ENCODE measurements at regions not wholly inside any gene's neighbourhood (a gene's known extent, or its start where the extent isn't known, plus 50 kb on each side); places are given as distances from the start of the nearest gene placed in this dataset.
A peak's percentile ranks its signal among the peaks of the same experiment; 100 is the strongest.

- CTCF ChIA-PET, result no interaction called here
- Histone ChIP-seq H3K36me3 (ENCODE audit: insufficient read depth, low read length) (no peaks in the 10 kb centered on the region), H3K4me3 (ENCODE audit: low read length) (no peak overlapping the region), H3K27me3 (ENCODE audit: control insufficient read depth in 1 of 2, insufficient read depth in 2 of 2, low read length in 2 of 2) (no peaks in the 10 kb centered on the region), H3K4me1 (ENCODE audit: insufficient read depth, low read length) (peaks cover 20% of the 10 kb centered on the region), H3K27ac (ENCODE audit: low read depth in 1 of 2, low read length in 2 of 2) (no peak overlapping the region), H3K9me3 (ENCODE audit: control insufficient read depth in 1 of 2, insufficient read depth in 1 of 2, low read length in 2 of 2) (no peaks in the 10 kb centered on the region)
- intact Hi-C loops (cut with DNase I, micrococcal nuclease), result no loop called here
- POLR2A ChIA-PET, result interaction anchor here (0.7 to 1.0 kb wide), 2 partner anchors 8 to 91 kb away, joined by 3 read pairs; no protein-coding TSS in a partner anchor
- no peaks in the 10 kb centered on the region for H3K9me3 Mint-ChIP-seq
- H3K36me3 Mint-ChIP-seq (ENCODE audit: low read depth), result no peaks in the 10 kb centered on the region
- peaks cover 39% of the 10 kb centered on the region for H3K4me1 Mint-ChIP-seq (ENCODE audit: low read depth)
- no peak overlapping the region for H3K27ac Mint-ChIP-seq
- no peak for TF ChIP-seq CTCF (IDR thresholded peaks at IDR 0.05)
- no peak for DNase-seq
- ATAC-seq (ENCODE audit: poor library complexity), result no peak
- no peaks in the 10 kb centered on the region for H3K27me3 Mint-ChIP-seq
- no peak overlapping the region for H3K4me3 Mint-ChIP-seq
Observed at GRCh38 chr1:239810061-239810481, 281.6 kb upstream of the FMN2 start.

GRCh38 chr1:239811211-239811885 is 280.3 kb upstream of the FMN2 start:
- H3K27ac Mint-ChIP-seq, result no peak overlapping the region
- intact Hi-C loops (cut with DNase I, micrococcal nuclease), result no loop called here

GRCh38 chr1:239812580-239812979 is 279.1 kb upstream of the FMN2 start:
- intact Hi-C loops (cut with DNase I, micrococcal nuclease), result no loop called here
- CTCF ChIA-PET, result no interaction called here
- H3K9me3 Mint-ChIP-seq, result no peaks in the 10 kb centered on the region

More at GRCh38 chr1:239811211-239811885, 280.3 kb upstream of the FMN2 start:
- ChIA-PET POLR2A (no interaction called here), CTCF (no interaction called here)
- Mint-ChIP-seq H3K27me3 (no peaks in the 10 kb centered on the region), H3K36me3 (ENCODE audit: low read depth) (no peaks in the 10 kb centered on the region), H3K9me3 (no peaks in the 10 kb centered on the region), H3K4me3 (no peak overlapping the region), H3K4me1 (ENCODE audit: low read depth) (peaks cover 34% of the 10 kb centered on the region)
- H3K27ac ChIP-seq (ENCODE audit: low read depth in 1 of 2, low read length in 2 of 2), result no peak overlapping the region
- peak; percentile 32 for ATAC-seq (ENCODE audit: poor library complexity)
- no peaks in the 10 kb centered on the region for H3K27me3 ChIP-seq (ENCODE audit: control insufficient read depth in 1 of 2, insufficient read depth in 2 of 2, low read length in 2 of 2)
- no peaks in the 10 kb centered on the region for H3K9me3 ChIP-seq (ENCODE audit: control insufficient read depth in 1 of 2, insufficient read depth in 1 of 2, low read length in 2 of 2)
- H3K4me3 ChIP-seq (ENCODE audit: low read length), result no peak overlapping the region
- TF ChIP-seq CTCF (IDR thresholded peaks at IDR 0.05), result no peak
- H3K4me1 ChIP-seq (ENCODE audit: insufficient read depth, low read length), result peaks cover 20% of the 10 kb centered on the region
- peak in 4 of 14 experiments; percentile 3 to 47 (median 20) for DNase-seq
- H3K36me3 ChIP-seq (ENCODE audit: insufficient read depth, low read length), result no peaks in the 10 kb centered on the region

More at GRCh38 chr1:239812580-239812979, 279.1 kb upstream of the FMN2 start:
- TF ChIP-seq CTCF (IDR thresholded peaks at IDR 0.05), result no peak
- no peak overlapping the region for H3K4me3 ChIP-seq (ENCODE audit: low read length)
- H3K4me3 Mint-ChIP-seq, result no peak overlapping the region
- ATAC-seq (ENCODE audit: poor library complexity), result no peak
- no peaks in the 10 kb centered on the region for H3K27me3 Mint-ChIP-seq
- H3K9me3 ChIP-seq (ENCODE audit: control insufficient read depth in 1 of 2, insufficient read depth in 1 of 2, low read length in 2 of 2), result no peaks in the 10 kb centered on the region
- H3K4me1 Mint-ChIP-seq (ENCODE audit: low read depth), result peaks cover 33% of the 10 kb centered on the region
- POLR2A ChIA-PET, result no interaction called here
- H3K4me1 ChIP-seq (ENCODE audit: insufficient read depth, low read length), result peaks cover 20% of the 10 kb centered on the region
- H3K27ac Mint-ChIP-seq, result no peak overlapping the region
- H3K27me3 ChIP-seq (ENCODE audit: control insufficient read depth in 1 of 2, insufficient read depth in 2 of 2, low read length in 2 of 2), result no peaks in the 10 kb centered on the region
- no peaks in the 10 kb centered on the region for H3K36me3 Mint-ChIP-seq (ENCODE audit: low read depth)
- no peak for DNase-seq
- H3K27ac ChIP-seq (ENCODE audit: low read depth in 1 of 2, low read length in 2 of 2), result no peak overlapping the region
- no peaks in the 10 kb centered on the region for H3K36me3 ChIP-seq (ENCODE audit: insufficient read depth, low read length)

Data from CD4-positive, alpha-beta T cell (primary cell).